IPS-NIHi11 (cell line): ENCODE measurements at regions not wholly inside any gene's neighbourhood (a gene's known extent, or its start where the extent isn't known, plus 50 kb on each side); places are given as distances from the start of the nearest gene placed in this dataset.
"Not testable (repeated sequence)": the region's sequence is repeated elsewhere in the genome, so short reads cannot be mapped to it uniquely, and the experiment has no call there.

Experiments used
- DNase-seq: peaks from one replicate; pipeline ENCODE4 v3.0.0; 2012; ENCODE audit warnings: mixed read lengths, low spot score

DNA sequence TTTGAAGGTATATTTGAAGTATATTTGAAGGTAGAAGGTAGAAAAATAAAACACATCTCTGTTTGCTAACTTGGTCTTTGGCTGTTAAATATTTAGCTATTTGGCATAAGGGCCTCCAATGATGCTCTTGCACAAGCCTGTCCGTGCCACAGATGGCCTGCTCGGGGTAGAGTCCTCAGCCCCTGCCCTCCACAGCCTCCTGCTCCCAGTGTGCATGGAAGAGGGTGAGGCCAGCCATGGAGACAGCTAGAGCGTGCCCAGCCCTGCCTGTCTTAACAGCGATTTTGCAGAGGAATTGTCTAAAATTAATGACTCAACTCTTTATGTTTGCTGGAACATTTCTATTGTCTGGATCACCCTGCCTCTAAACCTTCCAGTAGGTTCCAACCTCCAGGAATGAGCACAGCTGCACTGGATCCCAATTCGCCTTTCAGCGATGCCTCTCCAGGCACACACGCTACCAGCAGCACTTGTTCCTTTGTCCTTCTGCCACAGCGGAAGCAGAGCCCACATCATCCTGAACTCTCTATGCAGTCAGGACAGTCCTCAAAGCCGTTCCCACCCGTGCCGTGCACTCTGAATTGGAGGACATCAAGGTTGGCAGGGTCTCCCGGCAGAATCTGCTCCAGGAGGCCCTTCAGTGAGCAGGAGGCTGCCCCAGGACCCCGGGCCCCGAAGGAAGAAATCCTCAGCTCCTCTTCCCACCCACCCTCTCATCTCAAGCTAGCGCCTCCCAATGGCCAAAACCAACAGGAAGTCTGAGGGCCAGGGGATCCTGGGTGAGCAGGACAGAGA lies 254.0 kb upstream of the IRX1 start:
- no peak for DNase-seq

DNA sequence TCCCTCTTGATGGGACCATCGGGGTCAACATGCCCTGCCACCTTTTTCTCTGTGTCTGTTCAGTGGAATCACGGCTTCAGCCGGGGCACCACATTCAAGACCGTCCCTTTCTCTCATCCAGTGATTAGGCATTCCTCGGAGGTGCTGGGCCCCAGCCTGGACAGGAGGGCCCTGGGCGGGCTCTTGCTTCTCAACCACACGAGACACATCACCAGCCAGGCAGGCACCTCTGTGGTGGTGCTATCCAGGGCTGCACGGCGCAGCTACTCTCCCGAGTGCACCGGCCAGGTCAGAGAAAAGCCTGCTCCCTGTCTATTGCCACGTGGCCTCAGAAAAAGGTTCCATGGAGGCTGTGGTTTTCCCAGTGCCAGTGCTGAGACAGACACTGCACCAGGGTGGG lies 255.2 kb upstream of the IRX1 start:
- DNase-seq: no peak

GRCh38 chr5:3339798-3340115 lies 255.9 kb upstream of the IRX1 start:
- no peak for DNase-seq

DNA sequence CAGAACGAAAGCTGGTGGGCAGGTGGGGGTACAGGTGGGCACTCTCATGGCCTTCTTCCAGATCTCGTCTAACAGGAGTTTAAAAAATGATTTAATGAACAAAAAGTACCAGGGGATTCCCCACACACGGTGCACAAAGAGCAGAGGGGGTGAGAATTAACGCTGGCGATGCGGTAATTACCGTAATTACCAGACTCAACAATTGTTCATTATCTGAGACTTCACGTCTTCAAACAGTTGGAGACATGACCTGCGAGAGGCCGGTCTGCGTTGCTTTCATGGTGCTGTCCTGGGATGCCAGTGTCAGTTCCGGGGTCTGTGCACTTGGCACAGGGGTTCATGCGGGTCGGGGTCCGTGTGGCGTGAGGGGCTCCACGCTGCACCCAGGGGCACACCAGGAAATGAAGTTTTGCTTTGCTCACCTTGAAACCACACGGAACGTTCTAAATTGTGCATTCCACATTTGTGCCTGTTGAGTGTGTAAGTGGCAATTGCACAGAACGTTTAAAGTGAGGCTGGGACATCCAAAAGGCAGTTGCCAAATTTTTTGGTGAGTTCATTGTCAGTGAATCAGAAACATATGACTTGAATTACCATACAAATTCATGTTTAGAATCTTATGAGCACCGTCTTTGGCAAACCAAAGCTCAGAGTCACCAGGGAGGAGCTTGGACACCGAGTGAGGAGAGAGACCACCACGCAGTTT lies 256.4 kb upstream of the IRX1 start:
- no peak for DNase-seq

- DNase-seq: no peak
These were observed 257.7 kb upstream of the IRX1 start for GRCh38 chr5:3337812-3338541.

- DNase-seq: no peak
These were observed 259.0 kb upstream of the IRX1 start for GRCh38 chr5:3336666-3337065.

DNA sequence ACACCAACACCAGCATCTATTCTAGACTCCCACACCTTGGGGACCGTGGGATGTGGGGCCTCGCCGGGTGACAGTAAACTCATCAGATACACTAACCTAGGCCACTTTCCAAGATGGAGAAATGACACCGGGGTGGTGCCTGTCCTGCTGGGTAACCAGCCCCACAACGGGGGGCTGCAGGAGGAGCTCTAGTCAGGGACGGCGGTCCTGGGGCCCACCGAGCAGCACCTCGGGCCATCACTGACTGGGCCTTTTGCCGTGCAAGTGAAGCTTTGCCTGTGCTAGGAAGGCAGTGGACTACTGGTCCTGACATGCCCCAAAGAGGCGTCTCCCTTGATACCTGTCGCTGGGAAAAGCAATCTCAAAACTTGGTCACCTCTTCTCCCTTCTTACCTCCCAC lies 260.3 kb upstream of the IRX1 start:
- DNase-seq: no peak

GRCh38 chr5:3333836-3334235 lies 261.8 kb upstream of the IRX1 start:
- no peak for DNase-seq

DNA sequence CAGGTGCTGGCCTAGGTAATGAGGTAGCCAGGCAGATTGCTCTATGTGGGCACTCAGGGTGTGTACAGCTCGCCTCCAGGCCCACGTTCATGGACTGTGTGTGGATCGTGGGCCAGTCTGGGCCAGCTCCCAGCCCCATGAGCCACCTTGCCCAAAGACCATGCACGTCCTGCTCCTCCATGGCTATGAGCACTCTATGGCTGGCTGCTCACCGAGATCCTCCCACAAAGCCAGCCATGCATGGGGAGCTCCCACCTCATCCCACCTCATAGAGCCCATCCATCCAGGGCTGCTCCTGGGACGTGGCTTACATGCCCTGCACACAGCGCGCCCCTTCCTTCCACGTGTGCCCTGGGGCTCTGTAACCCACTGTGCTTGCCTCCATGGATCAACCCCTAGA lies 262.5 kb upstream of the IRX1 start:
- DNase-seq: no peak

- DNase-seq: no peak
These were observed 263.8 kb upstream of the IRX1 start for GRCh38 chr5:3331819-3332218.

DNA sequence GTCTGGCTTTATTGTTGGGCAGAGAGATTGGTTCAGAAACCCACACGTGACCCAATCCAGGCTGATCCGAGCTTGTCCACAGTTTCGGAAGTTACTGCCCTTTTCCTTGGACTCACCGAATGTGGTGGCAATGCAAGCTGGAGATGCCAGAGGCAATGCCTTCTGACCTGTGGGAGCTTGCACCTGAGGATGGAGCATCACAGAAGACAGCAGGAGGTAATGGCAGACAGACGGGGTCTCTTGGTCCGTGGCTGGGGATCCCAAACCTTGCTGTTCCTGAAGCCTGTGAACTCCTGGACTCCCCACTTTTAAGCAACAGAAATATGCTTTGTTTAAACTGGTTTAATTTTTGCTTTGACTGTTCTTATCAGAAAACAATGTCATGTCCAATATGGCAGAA lies 265.2 kb upstream of the IRX1 start:
- DNase-seq: no peak

- DNase-seq: no peak
These were observed 266.2 kb upstream of the IRX1 start for GRCh38 chr5:3329427-3329826.

DNA sequence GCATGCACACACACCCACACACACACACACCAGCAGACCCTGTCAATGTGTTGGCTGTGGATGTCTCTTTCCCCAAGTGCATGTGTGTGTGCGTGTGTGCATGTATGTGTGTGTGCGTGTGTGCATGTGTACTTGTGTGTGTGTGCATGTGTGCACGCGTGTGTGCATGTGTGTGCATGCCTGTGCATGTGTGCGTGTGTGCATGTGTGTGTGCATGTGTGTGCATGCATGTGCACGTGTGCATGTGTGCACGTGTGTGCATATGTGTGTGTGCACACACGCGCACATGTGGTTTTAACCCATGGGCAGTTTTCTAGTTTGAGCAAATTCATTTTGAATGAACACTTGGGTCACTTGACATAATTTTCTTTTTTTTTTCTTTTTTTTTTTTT lies 268.8 kb upstream of the IRX1 start:
- DNase-seq: no peak

GRCh38 chr5:3325972-3326840 lies 269.4 kb upstream of the IRX1 start:
- no peak for DNase-seq

DNA sequence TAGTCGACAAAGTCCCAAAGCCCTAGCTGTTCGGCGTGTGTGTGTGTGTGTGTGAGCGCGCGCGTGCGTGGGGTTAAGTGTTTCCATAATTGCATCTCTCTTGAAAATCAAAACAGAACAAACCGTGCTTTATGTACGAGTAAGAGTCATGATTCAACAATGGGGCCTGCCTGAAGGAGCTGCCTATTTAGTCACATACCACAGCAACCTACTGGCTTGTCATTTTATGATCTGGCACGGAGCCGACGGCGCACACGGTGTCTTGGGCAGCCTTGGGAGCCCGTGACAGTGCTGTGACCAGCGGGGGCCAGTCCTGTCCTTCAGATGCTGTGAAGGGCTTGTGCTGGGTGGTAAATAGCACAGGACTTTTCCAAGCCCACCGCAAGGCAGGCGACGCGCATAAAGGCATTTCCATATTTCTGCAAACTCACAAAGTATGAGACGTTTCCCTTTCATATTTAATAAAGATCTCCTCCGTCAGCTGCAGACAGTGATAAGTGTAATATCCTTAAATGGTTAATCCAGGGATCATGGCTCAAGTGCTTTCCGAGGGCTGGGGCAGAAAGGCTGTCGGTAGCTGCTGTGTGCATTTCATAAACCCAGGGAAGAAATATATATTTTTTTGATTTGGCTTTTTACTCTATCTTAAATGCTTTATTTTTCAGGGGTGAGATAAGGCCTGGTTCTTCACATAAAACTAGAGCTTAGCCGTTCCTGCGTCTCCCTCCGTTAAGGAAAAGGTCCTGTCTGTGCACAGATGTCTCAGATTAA lies 270.2 kb upstream of the IRX1 start:
- no peak for DNase-seq

GRCh38 chr5:3324421-3325101 lies 271.1 kb upstream of the IRX1 start:
- no peak for DNase-seq

GRCh38 chr5:3323966-3324365 lies 271.7 kb upstream of the IRX1 start:
- not testable (repeated sequence) for DNase-seq

DNA sequence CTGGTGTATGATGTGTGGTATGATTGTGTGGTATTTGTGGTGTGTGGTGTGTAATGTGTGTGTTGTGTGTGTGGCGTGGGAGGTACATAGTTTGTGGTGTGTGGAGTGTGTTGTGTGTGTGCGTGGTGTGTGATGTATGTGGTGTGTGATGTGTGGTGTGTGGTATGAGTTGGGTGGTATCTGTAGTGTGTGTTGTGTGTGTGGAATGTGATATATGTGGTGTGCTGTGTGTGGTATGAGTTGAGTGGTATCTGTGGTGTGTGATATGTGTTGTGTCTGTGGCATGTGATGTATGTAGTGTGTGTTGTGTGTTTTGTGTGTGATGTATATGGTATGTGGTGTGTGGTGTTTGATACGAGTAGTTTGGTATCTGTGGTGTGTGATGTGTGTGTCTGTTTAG lies 272.5 kb upstream of the IRX1 start:
- no peak for DNase-seq

- no peak for DNase-seq
These were observed 273.0 kb upstream of the IRX1 start for GRCh38 chr5:3322642-3323041.

DNA sequence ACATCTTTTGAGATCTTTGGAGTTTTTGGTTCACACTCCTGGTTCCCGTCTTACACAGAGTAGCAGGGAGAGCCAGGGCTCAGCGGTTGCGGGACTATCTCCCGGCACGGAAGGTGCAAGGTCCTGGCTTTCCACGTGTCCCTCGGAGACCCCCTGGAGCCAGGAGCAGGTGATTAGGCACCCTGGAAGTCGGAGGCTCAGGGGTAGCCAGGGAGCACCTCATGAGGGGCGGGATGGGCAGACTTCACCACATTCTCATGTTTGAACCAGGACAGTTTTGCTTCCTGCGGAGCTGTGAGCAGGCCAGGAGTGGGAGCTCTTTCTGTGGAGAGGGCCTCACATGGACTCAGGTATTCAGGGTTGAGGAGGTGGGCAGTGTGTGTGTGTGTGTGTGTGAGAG lies 273.7 kb upstream of the IRX1 start:
- no peak for DNase-seq
